Upper lobe of left lung (tissue), 6 donors: ENCODE measurements at regions not wholly inside any gene's neighbourhood (a gene's known extent, or its start where the extent isn't known, plus 50 kb on each side); places are given as distances from the start of the nearest gene placed in this dataset.

Source experiments
- ATAC-seq, 2 donors: fragments of 200-7000 bp; cut with Tn5 transposase; one replicate each; pipeline ENCODE4 v1.9.1; 2022; ENCODE audit warnings: mild to moderate bottlenecking in 2 of 2, moderate library complexity in 2 of 2; ENCODE audit not compliant: low FRiP score in 2 of 2
- DNase-seq, 2 donors: peaks; one replicate each; pipeline ENCODE4 v3.0.0-alpha.2; 2019 to 2020
- H3K27ac ChIP-seq, 4 donors: fragments of 200-600 bp; sonication (generic); one replicate each; pipeline ENCODE4 v1.5.1; 2016 to 2019
- H3K27me3 ChIP-seq, 4 donors: fragments of 200-600 bp; sonication (generic); one replicate each; pipeline ENCODE4 v1.5.1; 2017 to 2019
- H3K36me3 ChIP-seq, 4 donors: fragments of 200-600 bp; sonication (generic); one replicate each; pipeline ENCODE4 v1.5.1; 2016 to 2019
- H3K4me1 ChIP-seq, 4 donors: fragments of 200-600 bp; sonication (generic); one replicate each; pipeline ENCODE4 v1.5.1; 2018 to 2019
- H3K4me3 ChIP-seq, 4 donors: fragments of 200-600 bp; sonication (generic); one replicate each; pipeline ENCODE4 v1.5.1; 2017 to 2019; ENCODE audit warnings: mild to moderate bottlenecking in 2 of 4, moderate library complexity in 1 of 4
- H3K9me3 ChIP-seq, 4 donors: fragments of 200-600 bp; sonication (generic); one replicate each; pipeline ENCODE4 v1.5.1; 2018 to 2019
- EP300 ChIP-seq, 4 donors: sonication (generic); formaldehyde crosslinking; IDR thresholded peaks; one replicate each; pipeline ENCODE4 v1.5.1; 2017; ENCODE audit warnings: antibody characterized with exemption in 4 of 4, control low read depth in 2 of 4
- POLR2A ChIP-seq, 4 donors: fragments of 450-650 bp; IDR thresholded peaks; one replicate each; pipeline ENCODE4 v1.5.1; 2016 to 2017; ENCODE audit warnings: antibody characterized with exemption in 4 of 4, mild to moderate bottlenecking in 2 of 4
- POLR2AphosphoS5 ChIP-seq, 2 donors: sonication (generic); formaldehyde crosslinking; IDR thresholded peaks; one replicate each; pipeline ENCODE4 v1.5.1; 2017; ENCODE audit warnings: antibody characterized with exemption in 2 of 2
- WGBS, 2 donors: methylation state at CpG; one replicate each; pipeline ENCODE4 v1.1.5; 2017 to 2018; 5-methylcytosine and 5-hydroxymethylcytosine counted together
- TF ChIP-seq, protein P1 (sequence below), 6 experiments: fragments of 450-650 bp in 4 of 6; fragments of 200-600 bp in 2 of 6; sonication (generic) in 2 of 6; IDR thresholded peaks; one replicate each; pipeline ENCODE4 v1.5.1; 2016 to 2019; ENCODE audit warnings: antibody characterized with exemption in 6 of 6
- donor health status: DM: no; HTN: no; CAD: no; lungs with moderate emphysema.
- donor health status: DM: no; HTN: yes; CAD: no; lungs with severe emphysema.

DNA sequence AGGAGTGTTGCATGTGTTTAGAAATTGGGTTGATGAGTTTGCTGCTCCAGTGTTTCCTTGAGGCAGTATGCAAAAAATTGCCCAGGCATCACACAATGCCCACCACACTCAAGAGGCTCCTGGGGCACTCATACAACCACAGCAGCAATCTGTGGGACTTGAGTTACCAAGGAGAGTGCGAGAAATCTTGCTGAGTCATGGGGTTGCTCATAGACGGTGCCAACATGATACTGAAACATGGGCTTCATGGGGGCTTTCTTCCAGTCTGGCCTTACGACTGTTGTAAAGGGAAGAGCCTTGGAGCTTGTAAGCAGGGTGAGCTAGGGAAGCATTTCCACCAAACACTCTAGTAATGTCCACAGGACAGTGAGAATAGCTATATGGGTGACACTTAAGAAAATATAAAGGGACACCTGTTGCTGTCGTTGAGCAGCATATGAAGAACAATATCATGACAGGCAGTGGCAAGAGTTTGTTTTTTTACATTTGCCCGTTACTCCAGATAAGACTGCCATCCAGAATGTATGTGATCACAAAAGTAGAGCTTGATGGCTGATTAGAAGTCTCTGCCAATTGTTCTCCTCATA lies 1237.4 kb downstream of the UQCRFS1 start:
- DNase-seq (no peak), ATAC-seq (no peak)
- no peaks in the 10 kb centered on the region for H3K36me3 ChIP-seq
- no peaks in the 10 kb centered on the region for H3K4me1 ChIP-seq
- TF ChIP-seq, protein P1, sequence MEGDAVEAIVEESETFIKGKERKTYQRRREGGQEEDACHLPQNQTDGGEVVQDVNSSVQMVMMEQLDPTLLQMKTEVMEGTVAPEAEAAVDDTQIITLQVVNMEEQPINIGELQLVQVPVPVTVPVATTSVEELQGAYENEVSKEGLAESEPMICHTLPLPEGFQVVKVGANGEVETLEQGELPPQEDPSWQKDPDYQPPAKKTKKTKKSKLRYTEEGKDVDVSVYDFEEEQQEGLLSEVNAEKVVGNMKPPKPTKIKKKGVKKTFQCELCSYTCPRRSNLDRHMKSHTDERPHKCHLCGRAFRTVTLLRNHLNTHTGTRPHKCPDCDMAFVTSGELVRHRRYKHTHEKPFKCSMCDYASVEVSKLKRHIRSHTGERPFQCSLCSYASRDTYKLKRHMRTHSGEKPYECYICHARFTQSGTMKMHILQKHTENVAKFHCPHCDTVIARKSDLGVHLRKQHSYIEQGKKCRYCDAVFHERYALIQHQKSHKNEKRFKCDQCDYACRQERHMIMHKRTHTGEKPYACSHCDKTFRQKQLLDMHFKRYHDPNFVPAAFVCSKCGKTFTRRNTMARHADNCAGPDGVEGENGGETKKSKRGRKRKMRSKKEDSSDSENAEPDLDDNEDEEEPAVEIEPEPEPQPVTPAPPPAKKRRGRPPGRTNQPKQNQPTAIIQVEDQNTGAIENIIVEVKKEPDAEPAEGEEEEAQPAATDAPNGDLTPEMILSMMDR (IDR thresholded peaks at IDR 0.05) = no peak
- no peak for TF ChIP-seq POLR2AphosphoS5 (IDR thresholded peaks at IDR 0.05)
- no peak for TF ChIP-seq POLR2A (IDR thresholded peaks at IDR 0.05)
- TF ChIP-seq EP300 (IDR thresholded peaks at IDR 0.05) = no peak
- no peak overlapping the region for H3K4me3 ChIP-seq
- no peaks in the 10 kb centered on the region for H3K9me3 ChIP-seq
- H3K27me3 ChIP-seq = no peaks in the 10 kb centered on the region
- no peak overlapping the region for H3K27ac ChIP-seq
- WGBS, 2 donors = 56 to 68% methylated on average over 5 of the region's 5 CpGs

DNA sequence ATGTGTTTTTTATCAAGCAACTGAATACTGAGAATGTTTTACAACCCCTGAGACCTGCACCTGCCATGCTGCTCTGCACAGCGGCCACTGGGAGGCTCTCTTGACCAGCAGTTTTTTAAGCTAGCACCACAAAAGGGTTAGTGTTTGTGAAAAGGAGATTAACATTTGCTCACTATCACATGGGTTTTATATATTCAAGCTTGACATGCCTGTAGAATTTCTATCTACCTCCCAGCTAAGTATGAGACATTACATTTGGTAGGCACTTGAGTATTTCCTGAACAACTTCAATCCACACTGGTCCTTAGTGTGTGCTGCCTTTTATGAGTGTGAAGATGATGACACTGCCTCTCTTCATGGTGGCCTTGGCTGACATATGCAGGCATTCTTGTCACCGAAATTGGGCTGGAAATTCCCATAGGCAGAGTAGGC lies 1238.9 kb downstream of the UQCRFS1 start:
- Histone ChIP-seq H3K4me1 (no peaks in the 10 kb centered on the region), H3K27ac (no peak overlapping the region), H3K9me3 (no peaks in the 10 kb centered on the region), H3K27me3 (no peaks in the 10 kb centered on the region), H3K4me3 (no peak overlapping the region), H3K36me3 (no peaks in the 10 kb centered on the region)
- TF ChIP-seq, protein P1 (IDR thresholded peaks at IDR 0.05) = peak in 2 of 6 experiments; percentile 15 to 22
- no peak for TF ChIP-seq POLR2A (IDR thresholded peaks at IDR 0.05)
- WGBS, 2 donors = 8 to 31% methylated on average over 2 of the region's 2 CpGs
- ATAC-seq (peak in 1 of 2 donors; percentile 63), DNase-seq (no peak)

DNA sequence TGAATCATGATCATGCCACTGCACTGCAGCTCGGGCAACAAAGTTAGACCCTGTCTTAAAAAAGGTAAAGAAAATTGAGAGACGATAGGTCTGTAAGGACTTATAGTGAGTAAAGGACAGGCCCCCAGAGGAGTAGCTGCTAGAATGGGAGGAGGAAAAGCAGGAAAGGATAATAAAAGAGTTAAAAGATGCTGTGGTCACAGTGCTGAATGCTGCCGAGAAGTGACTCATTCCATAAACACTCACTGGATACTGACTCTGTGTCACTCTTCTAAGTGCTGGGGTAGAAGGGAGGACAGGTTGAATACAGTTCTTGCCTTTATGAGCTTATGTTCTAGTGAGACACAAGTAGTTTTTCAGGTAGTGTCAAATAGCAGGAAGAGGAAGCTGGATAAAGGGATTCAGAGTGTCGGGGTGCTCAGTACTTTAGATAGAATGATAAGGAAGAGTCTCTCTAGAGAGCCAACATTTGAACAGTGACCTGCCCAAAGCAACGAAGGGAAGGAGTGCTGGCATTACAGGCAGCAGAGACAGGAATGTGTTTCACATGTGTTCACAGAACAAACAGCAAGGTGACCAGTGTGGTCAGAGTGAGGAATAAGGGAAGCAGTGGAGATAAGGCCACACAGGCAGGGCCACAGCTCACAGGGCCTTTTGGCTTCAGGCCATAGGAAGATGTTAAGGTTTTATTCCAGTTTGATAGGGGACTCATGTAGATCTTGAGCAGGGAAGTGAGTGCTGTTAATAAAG lies 1240.5 kb downstream of the UQCRFS1 start:
- 44 to 53% methylated on average over 5 of the region's 5 CpGs for WGBS, 2 donors
- no peak overlapping the region for H3K4me3 ChIP-seq
- no peak overlapping the region for H3K27ac ChIP-seq
- TF ChIP-seq EP300 (IDR thresholded peaks at IDR 0.05) (no peak), POLR2A (IDR thresholded peaks at IDR 0.05) (no peak), POLR2AphosphoS5 (IDR thresholded peaks at IDR 0.05) (no peak)
- TF ChIP-seq, protein P1 (IDR thresholded peaks at IDR 0.05) = no peak
- ATAC-seq (peak in 1 of 2 donors; percentile 51), DNase-seq (no peak)
- no peaks in the 10 kb centered on the region for H3K4me1 ChIP-seq
- H3K36me3 ChIP-seq = no peaks in the 10 kb centered on the region
- no peaks in the 10 kb centered on the region for H3K9me3 ChIP-seq
- no peaks in the 10 kb centered on the region for H3K27me3 ChIP-seq

DNA sequence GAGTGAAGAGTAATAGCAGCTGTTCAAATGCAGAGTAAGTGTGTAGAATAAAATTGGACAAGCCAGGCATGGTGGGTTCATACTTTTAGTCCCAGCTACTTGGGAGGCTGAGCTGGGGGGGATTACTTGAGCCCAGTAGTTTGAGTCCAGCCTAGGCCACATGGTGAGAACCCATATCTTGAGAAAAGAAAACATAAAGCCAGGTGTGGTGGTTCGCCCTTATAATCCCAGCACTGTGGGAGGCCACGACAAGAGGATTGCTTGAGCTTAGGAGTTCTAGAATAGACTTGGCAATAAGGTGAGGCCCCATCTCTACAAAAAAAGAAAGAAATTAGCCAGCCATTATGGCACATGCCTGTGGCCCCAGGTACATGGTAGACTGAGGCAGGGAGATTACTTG lies 1241.1 kb downstream of the UQCRFS1 start:
- ATAC-seq (no peak), DNase-seq (no peak)
- 61 to 67% methylated on average over 2 of the region's 2 CpGs for WGBS, 2 donors

More for the DNA sequence above, 1241.1 kb downstream of the UQCRFS1 start:
- Histone ChIP-seq H3K4me3 (no peak overlapping the region), H3K36me3 (no peaks in the 10 kb centered on the region), H3K27ac (no peak overlapping the region), H3K27me3 (no peaks in the 10 kb centered on the region), H3K9me3 (no peaks in the 10 kb centered on the region), H3K4me1 (no peaks in the 10 kb centered on the region)
- TF ChIP-seq POLR2AphosphoS5 (IDR thresholded peaks at IDR 0.05) (no peak), POLR2A (IDR thresholded peaks at IDR 0.05) (no peak)
- TF ChIP-seq, protein P1 (IDR thresholded peaks at IDR 0.05) = no peak
